ENCODE measurements at regions not wholly inside any gene's neighbourhood (a gene's known extent, or its start where the extent isn't known, plus 50 kb on each side); places are given as distances from the start of the nearest gene placed in this dataset.

- TF ChIP-seq POLR2AphosphoS5 (IDR thresholded peaks at IDR 0.05; ENCODE audit: low read length) (no peak), SIN3A (IDR thresholded peaks at IDR 0.05; ENCODE audit: low read depth, low read length) (no peak), ATF3 (IDR thresholded peaks at IDR 0.05; ENCODE audit: borderline replicate concordance, extremely low read depth, low read depth, low read length) (no peak), CTCF (IDR thresholded peaks at IDR 0.05 in 2 of 3, conservative IDR thresholded peaks at IDR 0.05 in 1 of 3; ENCODE audit: control insufficient read depth in 2 of 3, extremely low read depth in 1 of 3, insufficient read depth in 1 of 3, low read depth in 3 of 3, low read length in 3 of 3) (no peak), POLR2A (IDR thresholded peaks at IDR 0.05; ENCODE audit: low read depth, low read length) (no peak), MTA3 (IDR thresholded peaks at IDR 0.05; ENCODE audit: borderline replicate concordance, low read length) (no peak), KDM1A (IDR thresholded peaks at IDR 0.05; ENCODE audit: borderline replicate concordance) (no peak), TARDBP (IDR thresholded peaks at IDR 0.05; ENCODE audit: borderline replicate concordance) (no peak), REST (IDR thresholded peaks at IDR 0.05; ENCODE audit: low read depth, low read length) (no peak), CBX3 (IDR thresholded peaks at IDR 0.05; ENCODE audit: borderline replicate concordance, low read depth) (no peak), CBFB (IDR thresholded peaks at IDR 0.05; ENCODE audit: low read depth) (no peak), PBX3 (IDR thresholded peaks at IDR 0.05; ENCODE audit: insufficient replicate concordance, low read depth, low read length) (no peak), TCF12 (IDR thresholded peaks at IDR 0.05; ENCODE audit: low read depth, low read length) (no peak), CHD4 (IDR thresholded peaks at IDR 0.05) (no peak)
Measured at GRCh38 chr1:184851822-184852746, 97.4 kb upstream of the EDEM3 start.

Data from GM12878 (cell line).